ENCODE measurements at regions not wholly inside any gene's neighbourhood (a gene's known extent, or its start where the extent isn't known, plus 50 kb on each side); places are given as distances from the start of the nearest gene placed in this dataset.

- Histone ChIP-seq H3K27ac (no peak overlapping the region), H3K9me3 (ENCODE audit: low read depth, low read length) (no peaks in the 10 kb centered on the region), H3K4me3 (no peak overlapping the region), H3K36me3 (ENCODE audit: insufficient read depth, low read length) (no peaks in the 10 kb centered on the region), H3K9ac (ENCODE audit: insufficient read length) (no peak overlapping the region)
- no peak for DNase-seq (ENCODE audit: low read depth, low spot score)
- TF ChIP-seq FOXP2 (optimal IDR thresholded peaks at IDR 0.05; ENCODE audit: control extremely low read depth, extremely low read length, insufficient read depth) (no peak), EZH2 (IDR thresholded peaks at IDR 0.05) (no peak), POLR2AphosphoS5 (IDR thresholded peaks at IDR 0.05; ENCODE audit: borderline replicate concordance, low read depth, low read length) (no peak)
Measured at GRCh38 chr7:46679671-46680070, 758.6 kb upstream of the IGFBP3 start.

GRCh38 chr7:46678421-46678820 lies 757.3 kb upstream of the IGFBP3 start:
- DNase-seq (ENCODE audit: low read depth, low spot score): no peak
- TF ChIP-seq EZH2 (IDR thresholded peaks at IDR 0.05) (no peak), FOXP2 (optimal IDR thresholded peaks at IDR 0.05; ENCODE audit: control extremely low read depth, extremely low read length, insufficient read depth) (no peak), POLR2AphosphoS5 (IDR thresholded peaks at IDR 0.05; ENCODE audit: borderline replicate concordance, low read depth, low read length) (no peak)
- H3K9ac ChIP-seq (ENCODE audit: insufficient read length): no peak overlapping the region

GRCh38 chr7:46675456-46675855 lies 754.4 kb upstream of the IGFBP3 start:
- Histone ChIP-seq H3K36me3 (ENCODE audit: insufficient read depth, low read length) (no peaks in the 10 kb centered on the region), H3K9me3 (ENCODE audit: low read depth, low read length) (no peaks in the 10 kb centered on the region), H3K9ac (ENCODE audit: insufficient read length) (no peak overlapping the region), H3K27ac (no peak overlapping the region), H3K4me3 (no peak overlapping the region)
- TF ChIP-seq POLR2AphosphoS5 (IDR thresholded peaks at IDR 0.05; ENCODE audit: borderline replicate concordance, low read depth, low read length) (no peak), FOXP2 (optimal IDR thresholded peaks at IDR 0.05; ENCODE audit: control extremely low read depth, extremely low read length, insufficient read depth) (no peak), EZH2 (IDR thresholded peaks at IDR 0.05) (no peak)
- no peak for DNase-seq (ENCODE audit: low read depth, low spot score)

More at GRCh38 chr7:46678421-46678820, 757.3 kb upstream of the IGFBP3 start:
- Histone ChIP-seq H3K4me3 (no peak overlapping the region), H3K27ac (no peak overlapping the region), H3K9me3 (ENCODE audit: low read depth, low read length) (no peaks in the 10 kb centered on the region), H3K36me3 (ENCODE audit: insufficient read depth, low read length) (no peaks in the 10 kb centered on the region)

DNA sequence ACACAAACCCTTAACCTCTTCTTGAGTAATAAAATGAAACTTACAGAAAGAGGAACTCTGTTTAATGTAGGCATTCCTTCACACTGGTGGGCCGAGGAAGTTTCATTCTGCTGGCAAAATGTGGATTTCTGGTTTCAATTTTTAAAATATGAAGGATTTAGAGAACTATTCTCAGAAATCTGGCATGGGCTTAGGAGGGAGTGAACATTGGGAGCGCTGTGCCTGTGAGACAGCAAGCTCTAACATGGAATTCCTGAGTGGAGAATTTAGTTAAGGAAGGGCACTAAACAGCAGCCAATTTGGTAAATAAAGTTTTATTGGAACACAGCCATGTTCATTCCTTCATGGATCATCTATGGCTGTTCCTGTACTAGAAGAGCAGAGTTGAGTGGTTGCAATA lies 751.8 kb upstream of the IGFBP3 start:
- no peaks in the 10 kb centered on the region for H3K9me3 ChIP-seq (ENCODE audit: low read depth, low read length)
- no peak for DNase-seq (ENCODE audit: low read depth, low spot score)
- no peak overlapping the region for H3K9ac ChIP-seq (ENCODE audit: insufficient read length)
- TF ChIP-seq EZH2 (IDR thresholded peaks at IDR 0.05): no peak
- no peak for TF ChIP-seq POLR2AphosphoS5 (IDR thresholded peaks at IDR 0.05; ENCODE audit: borderline replicate concordance, low read depth, low read length)
- no peak for TF ChIP-seq FOXP2 (optimal IDR thresholded peaks at IDR 0.05; ENCODE audit: control extremely low read depth, extremely low read length, insufficient read depth)
- H3K36me3 ChIP-seq (ENCODE audit: insufficient read depth, low read length): no peaks in the 10 kb centered on the region
- no peak overlapping the region for H3K27ac ChIP-seq
- H3K4me3 ChIP-seq: no peak overlapping the region

DNA sequence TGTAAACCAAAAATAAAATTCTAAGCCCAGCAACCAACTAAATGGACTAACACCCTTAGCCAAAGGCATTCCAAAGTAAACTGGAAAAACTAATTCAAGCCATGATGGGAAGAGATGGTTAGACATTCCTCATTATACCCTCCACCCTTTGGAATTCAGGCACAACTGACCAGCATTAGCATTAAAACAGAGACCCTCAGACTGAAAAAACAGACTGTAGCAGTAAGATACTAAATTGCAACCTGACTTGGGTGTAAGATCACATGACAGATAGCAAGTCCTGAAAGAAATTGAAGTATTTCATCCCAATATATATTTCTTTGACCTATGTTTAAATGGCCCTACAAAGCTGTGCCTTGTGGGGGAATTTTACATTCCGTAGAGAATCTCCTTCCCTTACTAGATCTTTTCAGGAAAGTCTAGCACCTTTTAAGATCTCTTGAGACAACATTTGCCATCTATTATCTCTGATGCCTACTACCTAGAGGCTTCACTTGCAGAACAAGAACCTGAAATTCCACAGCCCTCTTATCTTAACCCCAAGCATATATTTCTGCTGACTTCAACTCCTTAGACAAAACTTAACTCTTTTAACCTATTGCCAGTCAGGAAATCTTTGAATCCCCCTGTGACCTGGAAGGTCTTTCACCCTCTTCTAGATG lies 750.2 kb upstream of the IGFBP3 start:
- H3K9ac ChIP-seq (ENCODE audit: insufficient read length): no peak overlapping the region
- DNase-seq (ENCODE audit: low read depth, low spot score): no peak
- H3K27ac ChIP-seq: no peak overlapping the region
- no peaks in the 10 kb centered on the region for H3K36me3 ChIP-seq (ENCODE audit: insufficient read depth, low read length)
- no peak overlapping the region for H3K4me3 ChIP-seq
- TF ChIP-seq EZH2 (IDR thresholded peaks at IDR 0.05): no peak
- TF ChIP-seq POLR2AphosphoS5 (IDR thresholded peaks at IDR 0.05; ENCODE audit: borderline replicate concordance, low read depth, low read length): no peak
- TF ChIP-seq FOXP2 (optimal IDR thresholded peaks at IDR 0.05; ENCODE audit: control extremely low read depth, extremely low read length, insufficient read depth): no peak
- no peaks in the 10 kb centered on the region for H3K9me3 ChIP-seq (ENCODE audit: low read depth, low read length)

DNA sequence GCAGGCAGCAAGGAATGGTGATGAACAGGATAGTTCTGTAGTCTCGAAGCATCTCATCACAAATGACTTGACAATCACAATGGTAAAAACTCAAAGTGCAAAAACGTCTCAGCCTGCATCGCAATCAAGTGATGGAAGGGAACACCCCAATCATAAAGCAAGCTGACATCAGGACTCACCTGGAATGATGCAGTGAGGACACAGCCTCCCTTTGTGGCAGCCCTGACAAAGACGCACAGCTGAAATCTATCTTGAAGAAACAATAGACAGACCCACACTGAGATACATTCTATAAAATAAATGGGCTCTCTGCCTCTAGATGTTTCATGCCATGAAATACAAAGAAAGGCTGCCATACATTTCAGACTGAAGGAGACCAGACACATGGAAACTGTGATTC lies 748.0 kb upstream of the IGFBP3 start:
- H3K36me3 ChIP-seq (ENCODE audit: insufficient read depth, low read length): no peaks in the 10 kb centered on the region
- no peak overlapping the region for H3K4me3 ChIP-seq
- H3K9me3 ChIP-seq (ENCODE audit: low read depth, low read length): no peaks in the 10 kb centered on the region
- H3K27ac ChIP-seq: no peak overlapping the region
- no peak for DNase-seq (ENCODE audit: low read depth, low spot score)
- H3K9ac ChIP-seq (ENCODE audit: insufficient read length): no peak overlapping the region
- TF ChIP-seq POLR2AphosphoS5 (IDR thresholded peaks at IDR 0.05; ENCODE audit: borderline replicate concordance, low read depth, low read length) (no peak), EZH2 (IDR thresholded peaks at IDR 0.05) (no peak), FOXP2 (optimal IDR thresholded peaks at IDR 0.05; ENCODE audit: control extremely low read depth, extremely low read length, insufficient read depth) (no peak)

DNA sequence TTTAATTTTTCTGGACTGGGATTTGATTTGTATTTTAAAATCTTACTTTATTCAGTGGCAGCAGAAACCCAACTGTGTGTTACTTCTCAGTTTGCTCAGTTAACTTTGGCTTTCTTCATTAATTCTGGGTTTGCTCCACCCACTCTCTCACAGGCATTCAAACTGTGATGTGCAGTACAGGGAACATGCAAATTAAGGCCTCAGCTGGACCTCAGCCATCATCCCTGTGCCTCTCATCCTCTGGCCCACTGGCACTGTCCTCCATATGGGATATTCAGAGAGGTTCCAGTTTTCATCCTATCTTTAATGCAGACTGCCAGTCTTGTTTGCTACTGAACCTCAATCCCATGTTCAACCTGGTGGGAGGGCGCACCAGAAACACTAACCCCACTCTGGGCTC lies 743.4 kb upstream of the IGFBP3 start:
- Histone ChIP-seq H3K27ac (no peak overlapping the region), H3K9ac (ENCODE audit: insufficient read length) (no peak overlapping the region), H3K36me3 (ENCODE audit: insufficient read depth, low read length) (no peaks in the 10 kb centered on the region), H3K9me3 (ENCODE audit: low read depth, low read length) (no peaks in the 10 kb centered on the region), H3K4me3 (no peak overlapping the region)
- TF ChIP-seq FOXP2 (optimal IDR thresholded peaks at IDR 0.05; ENCODE audit: control extremely low read depth, extremely low read length, insufficient read depth): no peak
- no peak for TF ChIP-seq POLR2AphosphoS5 (IDR thresholded peaks at IDR 0.05; ENCODE audit: borderline replicate concordance, low read depth, low read length)
- no peak for TF ChIP-seq EZH2 (IDR thresholded peaks at IDR 0.05)
- DNase-seq (ENCODE audit: low read depth, low spot score): no peak

DNA sequence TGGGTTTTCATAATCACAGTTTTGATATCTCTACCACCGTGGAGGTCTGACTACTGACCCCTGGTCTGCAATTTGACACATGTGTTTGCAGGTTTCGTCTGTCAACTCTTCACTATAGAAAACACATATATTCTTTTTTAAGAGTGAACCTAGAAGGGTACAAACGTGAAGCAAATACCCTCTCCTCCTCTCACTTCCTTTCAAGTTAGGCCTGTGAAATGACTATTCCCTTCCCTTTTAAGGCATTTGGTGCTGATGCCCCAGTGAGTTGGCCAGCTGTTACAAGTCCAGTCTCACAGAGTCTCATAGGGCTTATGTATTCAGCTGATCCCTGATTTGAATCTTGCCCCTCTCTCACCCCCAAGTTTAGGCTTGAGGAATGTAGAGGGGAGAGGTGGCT lies 742.0 kb upstream of the IGFBP3 start:
- Histone ChIP-seq H3K36me3 (ENCODE audit: insufficient read depth, low read length) (no peaks in the 10 kb centered on the region), H3K27ac (no peak overlapping the region), H3K4me3 (no peak overlapping the region), H3K9ac (ENCODE audit: insufficient read length) (no peak overlapping the region), H3K9me3 (ENCODE audit: low read depth, low read length) (no peaks in the 10 kb centered on the region)
- TF ChIP-seq FOXP2 (optimal IDR thresholded peaks at IDR 0.05; ENCODE audit: control extremely low read depth, extremely low read length, insufficient read depth): no peak
- TF ChIP-seq POLR2AphosphoS5 (IDR thresholded peaks at IDR 0.05; ENCODE audit: borderline replicate concordance, low read depth, low read length): no peak
- TF ChIP-seq EZH2 (IDR thresholded peaks at IDR 0.05): no peak
- no peak for DNase-seq (ENCODE audit: low read depth, low spot score)

- Histone ChIP-seq H3K36me3 (ENCODE audit: insufficient read depth, low read length) (no peaks in the 10 kb centered on the region), H3K27ac (no peak overlapping the region), H3K4me3 (no peak overlapping the region), H3K9ac (ENCODE audit: insufficient read length) (no peak overlapping the region), H3K9me3 (ENCODE audit: low read depth, low read length) (no peaks in the 10 kb centered on the region)
- no peak for TF ChIP-seq EZH2 (IDR thresholded peaks at IDR 0.05)
- no peak for TF ChIP-seq POLR2AphosphoS5 (IDR thresholded peaks at IDR 0.05; ENCODE audit: borderline replicate concordance, low read depth, low read length)
- TF ChIP-seq FOXP2 (optimal IDR thresholded peaks at IDR 0.05; ENCODE audit: control extremely low read depth, extremely low read length, insufficient read depth): no peak
- no peak for DNase-seq (ENCODE audit: low read depth, low spot score)
Measured at GRCh38 chr7:46661431-46661830, 740.4 kb upstream of the IGFBP3 start.

All from SK-N-MC (cell line).